ENCODE measurements at regions not wholly inside any gene's neighbourhood (a gene's known extent, or its start where the extent isn't known, plus 50 kb on each side); places are given as distances from the start of the nearest gene placed in this dataset.

- TF ChIP-seq CTCF (IDR thresholded peaks at IDR 0.05): no peak
- no peak for TF ChIP-seq EZH2 (IDR thresholded peaks at IDR 0.05; ENCODE audit: borderline replicate concordance, insufficient read depth, low read depth, low read length, poor library complexity, severe bottlenecking)
Measured at GRCh38 chr13:84088996-84089395, 206.7 kb upstream of the SLITRK1 start.

All from B cell (primary cell).